Peyer's patch (tissue), 4 donors: ENCODE measurements at regions not wholly inside any gene's neighbourhood (a gene's known extent, or its start where the extent isn't known, plus 50 kb on each side); places are given as distances from the start of the nearest gene placed in this dataset.

Source experiments
- CTCF ChIP-seq, 6 experiments: fragments of 450-650 bp in 4 of 6; fragments of 200-600 bp in 2 of 6; sonication (generic) in 1 of 6; IDR thresholded peaks; one replicate each; pipeline ENCODE4 v1.5.1; 2017 to 2019; ENCODE audit warnings: antibody characterized with exemption in 6 of 6, mild to moderate bottlenecking in 3 of 6, moderate library complexity in 1 of 6
- POLR2A ChIP-seq, 2 donors: fragments of 450-650 bp; IDR thresholded peaks; one replicate each; pipeline ENCODE4 v1.5.1; 2017; ENCODE audit warnings: antibody characterized with exemption in 2 of 2, mild to moderate bottlenecking in 2 of 2, moderate library complexity in 2 of 2

GRCh38 chr2:42879913-42880737 is 87.7 kb upstream of the HAAO start:
- TF ChIP-seq CTCF (IDR thresholded peaks at IDR 0.05), result no peak
- no peak for TF ChIP-seq POLR2A (IDR thresholded peaks at IDR 0.05)
